BLaER1 treated with 17β-estradiol and CSF1 and Interleukin-3, amounts not matched to agents 10 nM and 100 nM (cell line): ENCODE measurements at regions not wholly inside any gene's neighbourhood (a gene's known extent, or its start where the extent isn't known, plus 50 kb on each side); places are given as distances from the start of the nearest gene placed in this dataset.
"Not testable (repeated sequence)": the region's sequence is repeated elsewhere in the genome, so short reads cannot be mapped to it uniquely, and the experiment has no call there.

Source experiments
- H3K27ac ChIP-seq, 11 experiments: shearing (Covaris generic); formaldehyde crosslinking; 2 replicates each; pipeline ENCODE4 v1.8.1; 2022
- H3K27me3 ChIP-seq, 11 experiments: shearing (Covaris generic); formaldehyde crosslinking; 2 replicates each; pipeline ENCODE4 v1.8.1; 2022
- H3K36me3 ChIP-seq, 11 experiments: shearing (Covaris generic); formaldehyde crosslinking; 2 replicates each; pipeline ENCODE4 v1.8.1; 2022
- H3K4me1 ChIP-seq, 10 experiments: shearing (Covaris generic); formaldehyde crosslinking; 2 replicates each; pipeline ENCODE4 v1.8.1; 2022
- H3K4me2 ChIP-seq, 11 experiments: shearing (Covaris generic); formaldehyde crosslinking; 2 replicates each; pipeline ENCODE4 v1.8.1; 2022
- H3K4me3 ChIP-seq, 10 experiments: shearing (Covaris generic); formaldehyde crosslinking; 2 replicates each; pipeline ENCODE4 v1.8.1; 2022
- H3K9ac ChIP-seq, 11 experiments: shearing (Covaris generic); formaldehyde crosslinking; 2 replicates each; pipeline ENCODE4 v1.8.1; 2022
- H3K9me3 ChIP-seq, 11 experiments: shearing (Covaris generic); formaldehyde crosslinking; replicated peaks in 1 of 11; 2 replicates each; pipeline ENCODE4 v1.8.1; 2022
- H4K20me1 ChIP-seq, 11 experiments: shearing (Covaris generic); formaldehyde crosslinking; 2 replicates each; pipeline ENCODE4 v1.8.1; 2022
- Cebpa-rat ChIP-seq, 11 experiments: shearing (Covaris generic); IDR thresholded peaks; 2 replicates each; pipeline ENCODE4 v1.8.1; 2022

- no peaks in the 10 kb centered on the region for H3K27me3 ChIP-seq
- peaks cover 0 to 10% (median 0%) of the 10 kb centered on the region in 10 experiments; a peak in 4 of 20 replicates for H3K4me1 ChIP-seq
- H3K4me2 ChIP-seq: no peak overlapping the region
- H3K4me3 ChIP-seq: no peak overlapping the region
- no peak overlapping the region for H3K9ac ChIP-seq
- H3K27ac ChIP-seq: no peak overlapping the region
- H3K9me3 ChIP-seq: peaks cover 0 to 11% (median 0%) of the 10 kb centered on the region in 11 experiments; a peak in 5 of 22 replicates
- no peak for TF ChIP-seq Cebpa-rat (IDR thresholded peaks at IDR 0.05)
- no peaks in the 10 kb centered on the region for H4K20me1 ChIP-seq
- no peaks in the 10 kb centered on the region for H3K36me3 ChIP-seq
These were observed 108.7 kb downstream of the SREK1 start for GRCh38 chr5:66252849-66253248.

DNA sequence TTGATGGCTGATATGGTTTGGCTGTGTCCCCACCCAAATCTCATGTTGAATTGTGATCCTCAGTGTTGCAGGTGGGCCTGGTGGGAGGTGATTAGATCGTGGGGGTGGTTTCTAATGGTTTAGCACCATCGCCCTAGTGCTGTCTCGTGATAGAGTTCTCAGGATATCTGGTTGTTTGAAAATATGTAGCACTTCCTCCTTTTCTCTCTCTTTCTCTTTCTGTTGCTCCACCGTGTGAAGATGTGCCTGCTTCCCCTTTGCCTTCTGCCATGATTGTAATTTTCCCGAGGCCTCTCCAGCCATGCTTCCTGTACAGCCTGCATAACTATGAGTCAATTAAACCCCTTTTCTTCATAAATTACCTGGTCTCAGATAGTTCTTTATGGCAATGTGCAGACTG is 111.6 kb downstream of the SREK1 start:
- H3K27me3 ChIP-seq: no peaks in the 10 kb centered on the region

DNA sequence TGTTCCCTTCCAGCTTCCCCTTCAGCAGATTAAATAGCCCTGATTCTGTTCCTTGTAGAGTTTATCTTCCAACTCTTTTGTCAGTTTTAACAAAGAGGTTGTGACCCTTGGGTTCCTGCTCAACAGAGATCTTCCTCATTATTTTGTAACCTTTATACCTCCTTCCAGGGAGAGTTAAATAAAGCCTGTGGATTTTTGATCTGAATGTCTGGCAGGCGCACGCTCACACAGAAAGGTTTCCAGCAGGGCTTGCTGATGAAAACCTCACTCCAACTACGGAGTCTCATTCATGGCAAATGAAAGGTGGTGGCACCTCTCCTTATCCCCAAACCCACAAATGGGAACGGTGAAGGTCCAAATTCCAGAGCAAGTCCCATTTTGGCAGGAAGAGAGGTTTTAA is 129.0 kb downstream of the SREK1 start:
- H3K9me3 ChIP-seq: peaks cover 0 to 2% (median 0%) of the 10 kb centered on the region in 11 experiments; a peak in 1 of 22 replicates
- H3K4me3 ChIP-seq: no peak overlapping the region
- no peaks in the 10 kb centered on the region for H4K20me1 ChIP-seq
- H3K27ac ChIP-seq: no peak overlapping the region
- H3K4me1 ChIP-seq: peaks cover 0 to 10% (median 2%) of the 10 kb centered on the region in 10 experiments; a peak in 5 of 20 replicates
- H3K9ac ChIP-seq: no peak overlapping the region
- no peak overlapping the region for H3K4me2 ChIP-seq
- no peak for TF ChIP-seq Cebpa-rat (IDR thresholded peaks at IDR 0.05)
- H3K36me3 ChIP-seq: no peaks in the 10 kb centered on the region
- H3K27me3 ChIP-seq: no peaks in the 10 kb centered on the region

More for the DNA sequence above, 111.6 kb downstream of the SREK1 start:
- H3K9ac ChIP-seq: no peak overlapping the region
- peak overlapping the region in 4 of 11 experiments; percentile 11 to 59 (median 29); a peak in 4 of 22 replicates for H3K27ac ChIP-seq
- TF ChIP-seq Cebpa-rat (IDR thresholded peaks at IDR 0.05): no peak
- H3K4me1 ChIP-seq: peaks cover 0 to 10% (median 0%) of the 10 kb centered on the region in 10 experiments; a peak in 4 of 20 replicates
- H3K4me3 ChIP-seq: no peak overlapping the region
- H3K36me3 ChIP-seq: no peaks in the 10 kb centered on the region
- peaks cover 0 to 11% (median 0%) of the 10 kb centered on the region in 11 experiments; a peak in 5 of 22 replicates for H3K9me3 ChIP-seq
- H3K4me2 ChIP-seq: peak overlapping the region in 3 of 11 experiments; percentile 14 to 39 (median 22); a peak in 6 of 22 replicates
- no peaks in the 10 kb centered on the region for H4K20me1 ChIP-seq

- Histone ChIP-seq H3K9me3 (peaks cover 0 to 21% (median 12%) of the 10 kb centered on the region in 11 experiments; a peak in 13 of 22 replicates), H3K9ac (no peak overlapping the region), H3K27me3 (no peaks in the 10 kb centered on the region), H3K36me3 (no peaks in the 10 kb centered on the region), H3K4me2 (peak overlapping the region in 1 of 11 experiments; percentile 18; a peak in 1 of 22 replicates), H3K4me1 (peaks cover 0 to 39% (median 12%) of the 10 kb centered on the region in 10 experiments; a peak in 13 of 20 replicates), H3K27ac (peak overlapping the region in 1 of 11 experiments; percentile 83; a peak in 1 of 22 replicates), H4K20me1 (no peaks in the 10 kb centered on the region), H3K4me3 (no peak overlapping the region)
- no peak for TF ChIP-seq Cebpa-rat (IDR thresholded peaks at IDR 0.05)
These were observed 132.9 kb downstream of the SREK1 start for GRCh38 chr5:66276986-66277385.

- no peak for TF ChIP-seq Cebpa-rat (IDR thresholded peaks at IDR 0.05)
- no peak overlapping the region for H3K4me3 ChIP-seq
These were observed 133.9 kb downstream of the SREK1 start for GRCh38 chr5:66277981-66278380.

GRCh38 chr5:66281294-66281693 is 137.2 kb downstream of the SREK1 start:
- Histone ChIP-seq H4K20me1 (no peaks in the 10 kb centered on the region), H3K9me3 (peaks cover 0 to 21% (median 12%) of the 10 kb centered on the region in 11 experiments; a peak in 13 of 22 replicates), H3K4me3 (0 out of 20 replicates have a peak overlapping the region, but pooled peaks of 1 of the 10 experiments have one; percentile 3), H3K27ac (peak overlapping the region in 8 of 11 experiments; percentile 2 to 47 (median 32); a peak in 8 of 22 replicates), H3K4me2 (peak overlapping the region in 8 of 11 experiments; percentile 21 to 62 (median 38); a peak in 11 of 22 replicates), H3K9ac (no peak overlapping the region), H3K27me3 (no peaks in the 10 kb centered on the region), H3K36me3 (no peaks in the 10 kb centered on the region), H3K4me1 (peaks cover 0 to 40% (median 12%) of the 10 kb centered on the region in 10 experiments; a peak in 13 of 20 replicates)
- no peak for TF ChIP-seq Cebpa-rat (IDR thresholded peaks at IDR 0.05)

More at GRCh38 chr5:66277981-66278380, 133.9 kb downstream of the SREK1 start:
- Histone ChIP-seq H3K4me2 (peak overlapping the region in 1 of 11 experiments; percentile 2; a peak in 1 of 22 replicates), H3K36me3 (no peaks in the 10 kb centered on the region), H3K9me3 (peaks cover 0 to 21% (median 12%) of the 10 kb centered on the region in 11 experiments; a peak in 13 of 22 replicates), H3K4me1 (peaks cover 0 to 40% (median 12%) of the 10 kb centered on the region in 10 experiments; a peak in 13 of 20 replicates), H3K9ac (no peak overlapping the region), H4K20me1 (no peaks in the 10 kb centered on the region), H3K27me3 (no peaks in the 10 kb centered on the region), H3K27ac (peak overlapping the region in 5 of 11 experiments; percentile 22 to 83 (median 37); a peak in 4 of 22 replicates)

- no peaks in the 10 kb centered on the region for H3K36me3 ChIP-seq
- H3K4me3 ChIP-seq: no peak overlapping the region
- H3K4me1 ChIP-seq: peaks cover 5 to 23% (median 11%) of the 10 kb centered on the region in 10 experiments; a peak in 19 of 20 replicates
- H3K27me3 ChIP-seq: no peaks in the 10 kb centered on the region
- H3K9ac ChIP-seq: no peak overlapping the region
- no peak overlapping the region for H3K27ac ChIP-seq
- TF ChIP-seq Cebpa-rat (IDR thresholded peaks at IDR 0.05): no peak
- no peak overlapping the region; a peak in 1 of 22 replicates for H3K4me2 ChIP-seq
- no peaks in the 10 kb centered on the region for H4K20me1 ChIP-seq
- peaks cover 0 to 9% (median under 1%) of the 10 kb centered on the region in 11 experiments; a peak in 1 of 22 replicates for H3K9me3 ChIP-seq
These were observed 140.7 kb downstream of the SREK1 start for GRCh38 chr5:66284588-66285342.

DNA sequence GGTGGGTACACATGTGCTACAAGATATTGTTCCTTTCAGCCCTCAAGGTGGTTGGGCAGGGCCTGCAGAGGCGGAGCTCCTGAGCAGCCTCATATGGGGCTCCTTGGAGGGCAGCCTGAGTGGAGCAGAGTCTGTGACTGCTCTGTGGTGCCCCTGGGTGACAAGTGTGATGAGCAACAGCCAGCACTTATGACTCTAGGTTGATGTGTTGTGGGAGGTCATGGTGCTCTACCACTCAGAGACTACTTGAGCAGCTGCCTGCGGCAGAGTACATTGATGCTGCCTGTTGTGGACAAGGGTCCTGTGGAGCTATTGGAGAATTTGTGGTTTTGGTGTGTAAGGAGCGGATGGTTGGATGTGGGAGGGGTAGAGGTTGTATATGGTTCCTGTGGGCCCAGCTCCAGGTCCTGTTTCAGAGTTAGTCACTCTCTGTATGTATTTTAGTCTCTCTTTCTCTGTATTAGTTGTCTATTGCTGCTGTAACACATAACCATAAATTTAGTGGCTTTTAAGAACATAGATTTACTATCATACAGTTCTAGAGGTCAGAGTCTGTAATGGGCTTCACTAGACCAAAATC is 141.3 kb downstream of the SREK1 start:
- peaks cover 5 to 19% (median 12%) of the 10 kb centered on the region in 10 experiments; a peak in 19 of 20 replicates for H3K4me1 ChIP-seq
- H3K27ac ChIP-seq: no peak overlapping the region
- H3K36me3 ChIP-seq: no peaks in the 10 kb centered on the region
- H3K9me3 ChIP-seq: peaks cover 0 to 10% (median 0%) of the 10 kb centered on the region in 11 experiments; a peak in 3 of 22 replicates
- no peaks in the 10 kb centered on the region for H3K27me3 ChIP-seq
- H4K20me1 ChIP-seq: no peaks in the 10 kb centered on the region
- no peak overlapping the region for H3K9ac ChIP-seq
- TF ChIP-seq Cebpa-rat (IDR thresholded peaks at IDR 0.05): no peak
- no peak overlapping the region for H3K4me3 ChIP-seq
- no peak overlapping the region; a peak in 1 of 22 replicates for H3K4me2 ChIP-seq

- no peak for TF ChIP-seq Cebpa-rat (IDR thresholded peaks at IDR 0.05)
- H3K9ac ChIP-seq: no peak overlapping the region
- no peak overlapping the region for H3K27ac ChIP-seq
These were observed 147.7 kb downstream of the SREK1 start for GRCh38 chr5:66291771-66292170.

DNA sequence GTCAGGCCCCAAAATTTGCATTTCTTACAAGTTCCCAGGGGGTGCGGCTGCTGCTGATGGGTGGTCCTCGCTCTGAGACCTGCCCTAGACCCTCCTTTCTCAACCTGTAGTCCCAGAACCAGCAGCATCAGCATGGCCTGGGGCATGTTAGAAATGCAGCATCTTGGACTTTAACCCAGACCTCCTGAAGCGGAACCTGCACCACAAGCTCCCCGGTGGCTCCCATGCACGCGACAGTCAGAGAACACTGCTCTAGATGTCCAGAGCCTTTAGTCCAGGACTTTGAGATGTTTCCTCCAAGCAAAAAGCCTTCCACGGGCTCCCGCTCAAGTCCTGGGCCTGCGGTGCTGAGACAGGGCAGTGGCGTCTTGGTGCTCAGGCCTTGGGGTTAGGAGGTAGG is 149.8 kb downstream of the SREK1 start:
- H3K4me3 ChIP-seq, H3K4me2 ChIP-seq, H3K36me3 ChIP-seq, H3K27me3 ChIP-seq, H4K20me1 ChIP-seq, H3K27ac ChIP-seq, H3K9ac ChIP-seq, H3K9me3 ChIP-seq: not testable (repeated sequence)
- peaks cover 0 to 14% (median 8%) of the 10 kb centered on the region in 10 experiments; a peak in 14 of 20 replicates for H3K4me1 ChIP-seq

More at GRCh38 chr5:66291771-66292170, 147.7 kb downstream of the SREK1 start:
- no peaks in the 10 kb centered on the region for H3K36me3 ChIP-seq
- H3K27me3 ChIP-seq: no peaks in the 10 kb centered on the region
- peaks cover 0 to 14% (median 8%) of the 10 kb centered on the region in 10 experiments; a peak in 14 of 20 replicates for H3K4me1 ChIP-seq
- no peak overlapping the region for H3K4me2 ChIP-seq
- peaks cover 0 to 13% (median 0%) of the 10 kb centered on the region in 11 experiments; a peak in 4 of 22 replicates for H3K9me3 ChIP-seq
- H3K4me3 ChIP-seq: no peak overlapping the region
- H4K20me1 ChIP-seq: no peaks in the 10 kb centered on the region
